Hepatocyte (in vitro differentiated cells): ENCODE measurements at regions not wholly inside any gene's neighbourhood (a gene's known extent, or its start where the extent isn't known, plus 50 kb on each side); places are given as distances from the start of the nearest gene placed in this dataset.

Experiments used
- DNase-seq: peaks from one replicate; pipeline ENCODE4 v3.0.0-alpha.2; 2016; ENCODE audit warnings: low spot score
- H2AFZ ChIP-seq: fragments of 200-600 bp; sonication (generic); 2 replicates; pipeline ENCODE4 v1.6.0; 2016; ENCODE audit warnings: antibody characterized with exemption, mild to moderate bottlenecking
- H3K27ac ChIP-seq: fragments of 200-600 bp; sonication (generic); 2 replicates; pipeline ENCODE4 v1.5.1; 2016; ENCODE audit warnings: mild to moderate bottlenecking
- H3K27me3 ChIP-seq: fragments of 200-600 bp; sonication (generic); 2 replicates; pipeline ENCODE4 v1.6.1; 2016
- H3K36me3 ChIP-seq: fragments of 200-600 bp; sonication (generic); replicated peaks from 2 replicates; pipeline ENCODE4 v1.5.1; 2016; ENCODE audit warnings: low read depth; ENCODE audit not compliant: insufficient read depth
- H3K4me1 ChIP-seq: fragments of 200-600 bp; sonication (generic); 2 replicates; pipeline ENCODE4 v1.5.1; 2016; ENCODE audit warnings: mild to moderate bottlenecking, moderate library complexity; ENCODE audit not compliant: insufficient read depth
- H3K4me2 ChIP-seq: fragments of 200-600 bp; sonication (generic); 2 replicates; pipeline ENCODE4 v1.6.0; 2016
- H3K4me3 ChIP-seq: fragments of 200-600 bp; sonication (generic); 2 replicates; pipeline ENCODE4 v1.5.1; 2016; ENCODE audit warnings: mild to moderate bottlenecking
- H3K79me2 ChIP-seq: fragments of 200-600 bp; sonication (generic); 2 replicates; pipeline ENCODE4 v1.6.0; 2017; ENCODE audit warnings: mild to moderate bottlenecking
- H3K9me2 ChIP-seq: fragments of 200-600 bp; sonication (generic); replicated peaks from 2 replicates; pipeline ENCODE4 v1.6.0; 2017; ENCODE audit warnings: mild to moderate bottlenecking; ENCODE audit not compliant: insufficient read depth
- H3K9me3 ChIP-seq: fragments of 200-600 bp; sonication (generic); 2 replicates; pipeline ENCODE4 v1.5.1; 2016; ENCODE audit warnings: low read depth, mild to moderate bottlenecking
- H4K20me1 ChIP-seq: fragments of 200-600 bp; sonication (generic); 2 replicates; pipeline ENCODE4 v1.6.0; 2016; ENCODE audit warnings: mild to moderate bottlenecking; ENCODE audit not compliant: insufficient read depth, poor library complexity, severe bottlenecking
- CTCF ChIP-seq: fragments of 200-600 bp; sonication (generic); IDR thresholded peaks from 2 replicates; pipeline ENCODE4 v1.5.1; 2016; ENCODE audit warnings: antibody characterized with exemption, mild to moderate bottlenecking; ENCODE audit not compliant: poor library complexity
- EZH2 ChIP-seq: fragments of 200-600 bp; sonication (generic); IDR thresholded peaks from 2 replicates; pipeline ENCODE4 v1.6.1; 2016; ENCODE audit warnings: antibody characterized with exemption, mild to moderate bottlenecking, borderline replicate concordance
- EZH2phosphoT487 ChIP-seq: fragments of 200-600 bp; sonication (generic); IDR thresholded peaks from one replicate; pipeline ENCODE4 v1.6.1; 2018; ENCODE audit warnings: antibody characterized with exemption, mild to moderate bottlenecking, low read depth, moderate library complexity; ENCODE audit not compliant: unreplicated experiment, severe bottlenecking
- WGBS: methylation state at CpG from one replicate; pipeline ENCODE4 v1.1.6; 2016; ENCODE audit warnings: low lambda C conversion rate; ENCODE audit errors: missing lambda C conversion rate; 5-methylcytosine and 5-hydroxymethylcytosine counted together

- H3K9me2 ChIP-seq: no peaks in the 10 kb centered on the region
- no peaks in the 10 kb centered on the region for H3K9me3 ChIP-seq
- peaks cover 1% of the 10 kb centered on the region for H3K4me1 ChIP-seq
- no peak overlapping the region for H2AFZ ChIP-seq
- no peaks in the 10 kb centered on the region for H3K27me3 ChIP-seq
- TF ChIP-seq EZH2phosphoT487 (no peak), CTCF (no peak), EZH2 (no peak)
- no peak overlapping the region for H3K4me2 ChIP-seq
- no peaks in the 10 kb centered on the region for H4K20me1 ChIP-seq
- H3K4me3 ChIP-seq: no peak overlapping the region
- H3K36me3 ChIP-seq: no peaks in the 10 kb centered on the region
- no peak for DNase-seq
- H3K27ac ChIP-seq: no peak overlapping the region
- 95% methylated on average over 5 of the region's 5 CpGs for WGBS
- H3K79me2 ChIP-seq: no peaks in the 10 kb centered on the region
Observed at GRCh38 chr22:46093796-46094195, 56.5 kb upstream of the PPARA start.

- H3K4me2 ChIP-seq: no peak overlapping the region
- no peaks in the 10 kb centered on the region for H3K36me3 ChIP-seq
- H3K27ac ChIP-seq: no peak overlapping the region
- WGBS: 99% methylated on average over 8 of the region's 8 CpGs
- no peaks in the 10 kb centered on the region for H3K9me2 ChIP-seq
- no peak for DNase-seq
- H3K27me3 ChIP-seq: no peaks in the 10 kb centered on the region
- H3K79me2 ChIP-seq: no peaks in the 10 kb centered on the region
- no peak overlapping the region for H2AFZ ChIP-seq
- no peaks in the 10 kb centered on the region for H3K4me1 ChIP-seq
- no peak overlapping the region for H3K4me3 ChIP-seq
- no peaks in the 10 kb centered on the region for H4K20me1 ChIP-seq
- no peaks in the 10 kb centered on the region for H3K9me3 ChIP-seq
- TF ChIP-seq EZH2 (no peak), CTCF (no peak), EZH2phosphoT487 (no peak)
Observed at GRCh38 chr22:46094676-46095075, 55.6 kb upstream of the PPARA start.

GRCh38 chr22:46096051-46096450 is 54.3 kb upstream of the PPARA start:
- Histone ChIP-seq H3K4me3 (no peak overlapping the region), H3K79me2 (no peaks in the 10 kb centered on the region), H3K9me2 (no peaks in the 10 kb centered on the region), H3K9me3 (no peaks in the 10 kb centered on the region), H3K36me3 (no peaks in the 10 kb centered on the region), H3K4me1 (no peaks in the 10 kb centered on the region), H3K27ac (no peak overlapping the region), H3K27me3 (no peaks in the 10 kb centered on the region), H3K4me2 (no peak overlapping the region), H2AFZ (no peak overlapping the region), H4K20me1 (no peaks in the 10 kb centered on the region)
- DNase-seq: no peak
- no peak for TF ChIP-seq EZH2phosphoT487
- no peak for TF ChIP-seq CTCF
- TF ChIP-seq EZH2: no peak
- WGBS: 89% methylated on average over 7 of the region's 9 CpGs

GRCh38 chr22:46096706-46097230 is 53.6 kb upstream of the PPARA start:
- Histone ChIP-seq H3K79me2 (no peaks in the 10 kb centered on the region), H3K4me1 (no peaks in the 10 kb centered on the region), H3K27ac (no peak overlapping the region), H3K27me3 (no peaks in the 10 kb centered on the region), H3K36me3 (no peaks in the 10 kb centered on the region), H2AFZ (no peak overlapping the region), H3K4me3 (no peak overlapping the region), H3K9me3 (no peaks in the 10 kb centered on the region), H3K9me2 (no peaks in the 10 kb centered on the region), H4K20me1 (no peaks in the 10 kb centered on the region), H3K4me2 (no peak overlapping the region)
- no peak for DNase-seq
- WGBS: 97% methylated on average over 14 of the region's 14 CpGs
- TF ChIP-seq EZH2phosphoT487 (no peak), EZH2 (no peak), CTCF (no peak)
